NT2/D1 (cell line): ENCODE measurements at regions not wholly inside any gene's neighbourhood (a gene's known extent, or its start where the extent isn't known, plus 50 kb on each side); places are given as distances from the start of the nearest gene placed in this dataset.
"Not testable (repeated sequence)": the region's sequence is repeated elsewhere in the genome, so short reads cannot be mapped to it uniquely, and the experiment has no call there.

Experiments
- SUZ12 ChIP-seq: IDR thresholded peaks from 2 replicates; pipeline ENCODE4 v1.6.1; 2011; ENCODE audit not compliant: insufficient read length, insufficient read depth; ENCODE audit errors: extremely low read depth
- YY1 ChIP-seq: IDR thresholded peaks from 2 replicates; pipeline ENCODE4 v1.6.1; 2011; ENCODE audit not compliant: insufficient read length, insufficient read depth

GRCh38 chr12:131564138-131564727 is 146.7 kb upstream of the SFSWAP start:
- not testable (repeated sequence) for TF ChIP-seq SUZ12, YY1
